SK-N-MC (cell line): ENCODE measurements at regions not wholly inside any gene's neighbourhood (a gene's known extent, or its start where the extent isn't known, plus 50 kb on each side); places are given as distances from the start of the nearest gene placed in this dataset.

Experiments used
- DNase-seq: peaks from one replicate; pipeline ENCODE4 v3.0.0-alpha.2; 2011; ENCODE audit warnings: low read depth, low spot score
- H3K27ac ChIP-seq: fragments of 200-600 bp; sonication (generic); 2 replicates; pipeline ENCODE4 v1.5.1; 2016; ENCODE audit warnings: mixed run types
- H3K36me3 ChIP-seq: fragments of 200-600 bp; sonication (generic); 2 replicates; pipeline ENCODE4 v1.6.1; 2017; ENCODE audit warnings: antibody characterized with exemption, low read length, mixed read lengths; ENCODE audit not compliant: insufficient read depth
- H3K4me3 ChIP-seq: fragments of 200-600 bp; sonication (generic); 2 replicates; pipeline ENCODE4 v1.5.1; 2016
- H3K9ac ChIP-seq: fragments of 200-600 bp; sonication (generic); 2 replicates; pipeline ENCODE4 v1.8.0; 2017; ENCODE audit warnings: mixed run types, mixed read lengths; ENCODE audit not compliant: insufficient read length
- H3K9me3 ChIP-seq: fragments of 200-600 bp; sonication (generic); 2 replicates; pipeline ENCODE4 v1.6.1; 2017; ENCODE audit warnings: low read depth, mild to moderate bottlenecking, antibody characterized with exemption, low read length, moderate library complexity, mixed read lengths
- EZH2 ChIP-seq: fragments of 200-600 bp; sonication (generic); IDR thresholded peaks from one replicate; pipeline ENCODE4 v1.6.1; 2017; ENCODE audit warnings: antibody characterized with exemption
- FOXP2 ChIP-seq: optimal IDR thresholded peaks from 2 replicates; pipeline ENCODE3; 2011; ENCODE audit warnings: mild to moderate bottlenecking, moderate library complexity; ENCODE audit not compliant: insufficient read depth; ENCODE audit errors: extremely low read length, control extremely low read depth
- POLR2AphosphoS5 ChIP-seq: IDR thresholded peaks from 2 replicates; pipeline ENCODE4 v1.6.1; 2012; ENCODE audit warnings: mild to moderate bottlenecking, low read depth, low read length, borderline replicate concordance

DNA sequence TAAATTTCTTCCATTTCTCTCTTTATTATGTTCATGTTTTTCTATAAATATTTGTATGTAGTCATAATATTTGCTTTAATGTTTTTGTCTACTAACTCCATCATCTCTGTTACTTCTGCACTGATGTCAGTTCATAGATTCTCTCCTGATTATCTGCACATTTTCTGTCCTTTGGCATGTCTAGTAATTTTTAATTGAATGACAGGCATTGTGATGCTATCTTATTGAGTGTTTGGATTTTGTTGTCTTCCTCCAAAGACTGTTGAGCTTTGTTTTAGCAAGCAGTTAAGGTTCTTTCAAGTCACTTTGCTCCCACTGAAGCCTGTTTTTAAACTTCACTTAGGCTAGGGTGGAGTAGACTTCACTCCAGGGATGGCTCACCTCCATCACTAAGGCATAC lies 276.8 kb downstream of the DLEU7 start:
- Histone ChIP-seq H3K9me3 (peaks cover 4% of the 10 kb centered on the region; the same call in 1 of the 2 replicates), H3K27ac (no peak overlapping the region), H3K4me3 (no peak overlapping the region), H3K9ac (no peak overlapping the region), H3K36me3 (no peaks in the 10 kb centered on the region)
- TF ChIP-seq FOXP2 (no peak), POLR2AphosphoS5 (no peak), EZH2 (no peak)
- no peak for DNase-seq

DNA sequence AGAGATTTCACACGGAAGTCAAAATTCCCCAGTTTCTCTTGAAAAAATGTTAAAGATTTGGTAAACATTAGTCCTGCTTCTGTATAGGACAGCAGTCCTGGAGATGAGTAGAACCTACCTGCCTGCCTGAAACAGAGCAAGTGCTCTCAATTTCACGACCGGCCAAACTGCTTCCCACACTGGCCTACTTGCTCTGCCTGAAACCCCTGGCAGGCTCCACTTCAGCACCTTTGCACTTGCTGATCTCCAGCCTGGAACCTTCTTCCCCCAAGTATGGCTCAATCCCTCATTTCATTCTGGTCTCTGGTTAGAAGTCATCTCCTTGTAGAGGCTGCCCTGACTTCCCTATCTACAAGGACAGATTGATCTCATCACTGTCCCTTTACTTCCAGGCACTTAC lies 271.4 kb downstream of the DLEU7 start:
- H3K4me3 ChIP-seq, result no peak overlapping the region
- no peaks in the 10 kb centered on the region for H3K9me3 ChIP-seq
- TF ChIP-seq POLR2AphosphoS5 (no peak), EZH2 (no peak), FOXP2 (no peak)
- no peaks in the 10 kb centered on the region for H3K36me3 ChIP-seq
- no peak for DNase-seq
- H3K27ac ChIP-seq, result no peak overlapping the region
- no peak overlapping the region for H3K9ac ChIP-seq

DNA sequence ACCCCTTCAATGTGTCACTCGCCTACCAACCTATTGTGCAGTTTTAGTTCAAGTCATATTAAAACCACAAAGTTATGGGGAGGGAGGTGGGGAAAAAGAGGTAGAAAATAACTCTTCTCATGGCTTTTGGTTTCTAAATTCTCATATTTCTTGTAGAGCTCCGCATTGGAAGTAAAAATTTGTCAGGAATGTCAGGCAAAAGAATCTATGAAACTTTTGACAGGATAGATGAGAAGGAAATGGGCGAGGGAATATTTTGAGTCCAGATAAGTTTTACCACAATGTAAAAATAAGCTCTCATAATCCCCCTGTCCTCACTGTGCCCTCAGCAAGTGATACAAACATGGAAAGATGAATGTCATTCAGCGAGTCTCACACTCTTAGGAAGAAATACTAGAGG lies 270.4 kb downstream of the DLEU7 start:
- TF ChIP-seq FOXP2 (no peak), POLR2AphosphoS5 (no peak), EZH2 (no peak)
- no peak for DNase-seq
- H3K27ac ChIP-seq, result no peak overlapping the region
- no peak overlapping the region for H3K4me3 ChIP-seq
- no peak overlapping the region for H3K9ac ChIP-seq
- H3K9me3 ChIP-seq, result no peaks in the 10 kb centered on the region
- no peaks in the 10 kb centered on the region for H3K36me3 ChIP-seq

DNA sequence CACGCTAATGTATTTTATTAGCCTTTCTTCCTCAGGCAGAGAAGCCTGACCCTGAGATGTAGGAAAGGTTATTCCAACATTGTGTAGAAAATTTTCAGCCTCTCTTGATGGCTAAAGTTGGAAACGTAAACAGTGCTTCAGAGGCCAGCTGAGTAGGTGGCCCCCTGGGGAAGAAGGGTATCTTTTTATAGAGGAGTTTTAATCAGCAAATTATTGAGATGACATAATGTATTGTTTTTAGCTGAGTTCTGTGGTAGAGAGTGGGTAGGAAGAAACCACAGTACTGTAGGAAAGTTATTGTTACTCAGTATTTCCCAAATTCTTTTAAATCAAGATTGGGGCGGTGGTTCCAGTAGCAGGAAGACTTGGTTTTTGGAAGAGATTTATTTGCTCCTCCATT lies 268.8 kb downstream of the DLEU7 start:
- DNase-seq, result no peak
- H3K9ac ChIP-seq, result no peak overlapping the region
- H3K27ac ChIP-seq, result no peak overlapping the region
- no peak for TF ChIP-seq FOXP2
- no peak for TF ChIP-seq EZH2
- TF ChIP-seq POLR2AphosphoS5, result no peak
- no peak overlapping the region for H3K4me3 ChIP-seq
- H3K9me3 ChIP-seq, result no peaks in the 10 kb centered on the region
- no peaks in the 10 kb centered on the region for H3K36me3 ChIP-seq

DNA sequence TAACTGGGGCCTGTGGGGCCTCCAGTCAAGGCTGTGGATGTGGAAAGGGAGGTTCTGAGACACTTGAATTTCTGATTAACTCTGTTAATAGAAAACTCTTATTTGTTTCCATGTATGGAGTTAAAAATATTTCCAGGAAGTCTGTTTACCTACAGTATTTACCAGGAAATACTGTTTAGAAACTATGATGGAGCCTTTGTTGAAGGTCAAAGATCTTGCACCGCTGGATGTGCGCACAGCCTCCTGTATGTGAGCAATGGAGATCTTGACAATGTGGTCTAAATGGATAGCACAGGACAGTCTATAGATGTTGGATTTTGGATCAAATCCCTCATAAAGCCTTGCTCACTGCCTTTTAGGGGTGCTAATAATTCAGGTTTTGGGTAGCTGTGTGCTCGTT lies 268.4 kb downstream of the DLEU7 start:
- no peaks in the 10 kb centered on the region for H3K36me3 ChIP-seq
- DNase-seq, result no peak
- H3K4me3 ChIP-seq, result no peak overlapping the region
- TF ChIP-seq FOXP2 (no peak), EZH2 (no peak), POLR2AphosphoS5 (no peak)
- H3K9ac ChIP-seq, result no peak overlapping the region
- H3K27ac ChIP-seq, result no peak overlapping the region
- no peaks in the 10 kb centered on the region for H3K9me3 ChIP-seq

DNA sequence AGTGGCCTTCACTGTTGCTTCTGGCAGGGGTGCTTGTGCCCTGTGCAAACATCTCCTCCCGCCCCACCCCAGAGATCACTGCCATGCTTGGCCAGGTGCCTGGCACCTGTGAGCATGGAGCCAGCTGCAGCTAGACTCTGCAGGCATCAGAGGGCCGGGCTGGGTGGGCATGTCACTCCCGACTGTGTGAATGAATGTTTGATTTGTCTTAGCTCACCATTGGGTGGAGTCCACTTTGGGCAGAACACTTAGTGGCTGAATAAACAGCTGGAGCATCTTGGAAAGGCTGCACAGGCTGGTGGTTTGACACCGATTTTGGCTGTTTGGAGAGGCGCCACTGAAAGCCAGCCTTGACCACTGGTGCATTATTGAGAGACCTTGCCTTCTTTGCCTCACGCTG lies 267.3 kb downstream of the DLEU7 start:
- H3K9ac ChIP-seq, result no peak overlapping the region
- no peak overlapping the region for H3K4me3 ChIP-seq
- DNase-seq, result no peak
- H3K27ac ChIP-seq, result no peak overlapping the region
- TF ChIP-seq EZH2 (no peak), FOXP2 (no peak), POLR2AphosphoS5 (no peak)
- H3K9me3 ChIP-seq, result no peaks in the 10 kb centered on the region
- no peaks in the 10 kb centered on the region for H3K36me3 ChIP-seq

DNA sequence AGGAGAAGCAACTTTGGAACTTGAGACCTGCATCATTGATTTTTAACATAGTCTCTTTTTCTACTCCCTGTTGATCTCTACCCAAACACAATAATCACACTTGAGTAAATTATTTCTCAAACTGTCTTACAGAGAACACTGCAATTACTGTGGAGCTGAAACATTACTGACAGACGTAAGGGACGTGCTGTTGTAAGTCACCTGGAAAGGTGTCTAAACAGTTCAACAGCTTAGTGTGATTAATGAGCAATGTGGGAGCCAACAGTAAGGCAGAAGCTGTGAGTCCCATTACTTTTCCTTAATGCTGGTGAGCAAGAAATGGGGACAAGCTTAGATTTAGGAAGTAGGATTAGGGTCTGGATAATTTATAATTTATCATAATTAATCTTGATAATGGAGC lies 265.7 kb downstream of the DLEU7 start:
- Histone ChIP-seq H3K36me3 (no peaks in the 10 kb centered on the region), H3K4me3 (no peak overlapping the region), H3K9ac (no peak overlapping the region), H3K27ac (no peak overlapping the region), H3K9me3 (no peaks in the 10 kb centered on the region)
- no peak for TF ChIP-seq FOXP2
- no peak for TF ChIP-seq EZH2
- TF ChIP-seq POLR2AphosphoS5, result no peak
- no peak for DNase-seq

DNA sequence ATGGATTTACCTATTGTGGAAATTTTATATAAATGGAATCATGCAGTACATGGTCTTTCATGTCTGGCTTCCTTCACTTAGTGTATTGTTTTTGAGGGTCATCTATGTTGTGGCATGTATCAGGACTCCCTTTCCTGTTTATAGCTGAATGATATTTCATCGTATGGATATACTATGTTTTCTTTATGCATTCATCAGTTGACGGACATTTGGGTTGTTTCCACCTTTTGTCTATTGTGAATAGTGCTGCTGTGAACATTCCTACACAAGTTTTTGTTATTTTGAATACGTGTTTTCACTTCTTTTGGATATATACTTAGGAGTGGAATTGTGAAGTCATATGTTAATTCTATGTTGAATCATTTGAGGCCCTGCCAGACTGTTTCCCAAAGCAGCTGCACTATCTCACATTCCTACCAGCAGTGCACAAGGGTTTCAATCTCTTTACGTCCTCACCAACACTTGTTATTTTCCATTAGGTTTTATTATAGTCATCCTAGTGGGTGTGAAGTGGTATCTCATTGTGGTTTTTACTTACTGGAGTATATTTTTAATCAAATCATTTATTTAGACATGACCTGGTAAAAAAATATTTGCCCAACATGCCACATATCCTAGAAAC lies 262.7 kb downstream of the DLEU7 start:
- H3K36me3 ChIP-seq, result no peaks in the 10 kb centered on the region
- DNase-seq, result no peak
- no peak for TF ChIP-seq FOXP2
- TF ChIP-seq EZH2, result no peak
- no peak for TF ChIP-seq POLR2AphosphoS5
- H3K4me3 ChIP-seq, result no peak overlapping the region
- no peak overlapping the region for H3K27ac ChIP-seq
- H3K9me3 ChIP-seq, result no peaks in the 10 kb centered on the region
- H3K9ac ChIP-seq, result no peak overlapping the region
